RWPE2 (cell line): ENCODE measurements at regions not wholly inside any gene's neighbourhood (a gene's known extent, or its start where the extent isn't known, plus 50 kb on each side); places are given as distances from the start of the nearest gene placed in this dataset.
"Not testable (repeated sequence)": the region's sequence is repeated elsewhere in the genome, so short reads cannot be mapped to it uniquely, and the experiment has no call there.

Experiments used
- ATAC-seq: fragments of 200-7000 bp; cut with Tn5 transposase; 3 replicates; pipeline ENCODE4 v1.9.1; 2021; ENCODE audit warnings: low read depth
- DNase-seq: peaks from one replicate; pipeline ENCODE4 v3.0.0-alpha.2; 2020; ENCODE audit warnings: low spot score
- H3K27ac ChIP-seq: fragments of 450-650 bp; 2 replicates; pipeline ENCODE4 v1.5.1; 2017; ENCODE audit warnings: mild to moderate bottlenecking; ENCODE audit not compliant: poor library complexity, severe bottlenecking
- H3K27me3 ChIP-seq: fragments of 250-450 bp; sonication (Bioruptor Pico); 2 replicates; pipeline ENCODE4 v1.5.1; 2021; ENCODE audit warnings: mild to moderate bottlenecking, moderate library complexity; ENCODE audit not compliant: insufficient read depth, poor library complexity, severe bottlenecking
- H3K36me3 ChIP-seq: fragments of 250-450 bp; sonication (Bioruptor Pico); 2 replicates; pipeline ENCODE4 v1.5.1; 2020; ENCODE audit warnings: low read depth, mild to moderate bottlenecking, moderate library complexity
- H3K4me1 ChIP-seq: fragments of 250-450 bp; sonication (Bioruptor Pico); 2 replicates; pipeline ENCODE4 v1.5.1; 2021; ENCODE audit warnings: mild to moderate bottlenecking, moderate library complexity; ENCODE audit not compliant: insufficient read depth, poor library complexity, severe bottlenecking
- H3K4me3 ChIP-seq: fragments of 250-450 bp; sonication (Bioruptor Pico); 2 replicates; pipeline ENCODE4 v1.5.1; 2021; ENCODE audit warnings: mild to moderate bottlenecking, moderate library complexity; ENCODE audit not compliant: severe bottlenecking
- H3K9me3 ChIP-seq: fragments of 250-450 bp; sonication (Bioruptor Pico); 2 replicates; pipeline ENCODE4 v1.5.1; 2021; ENCODE audit warnings: mild to moderate bottlenecking, moderate library complexity; ENCODE audit not compliant: severe bottlenecking
- TF ChIP-seq, protein P1 (sequence below): fragments of 450-650 bp; IDR thresholded peaks from one replicate; pipeline ENCODE4 v1.5.1; 2017; ENCODE audit warnings: mild to moderate bottlenecking, moderate library complexity; ENCODE audit not compliant: poor library complexity, severe bottlenecking

DNA sequence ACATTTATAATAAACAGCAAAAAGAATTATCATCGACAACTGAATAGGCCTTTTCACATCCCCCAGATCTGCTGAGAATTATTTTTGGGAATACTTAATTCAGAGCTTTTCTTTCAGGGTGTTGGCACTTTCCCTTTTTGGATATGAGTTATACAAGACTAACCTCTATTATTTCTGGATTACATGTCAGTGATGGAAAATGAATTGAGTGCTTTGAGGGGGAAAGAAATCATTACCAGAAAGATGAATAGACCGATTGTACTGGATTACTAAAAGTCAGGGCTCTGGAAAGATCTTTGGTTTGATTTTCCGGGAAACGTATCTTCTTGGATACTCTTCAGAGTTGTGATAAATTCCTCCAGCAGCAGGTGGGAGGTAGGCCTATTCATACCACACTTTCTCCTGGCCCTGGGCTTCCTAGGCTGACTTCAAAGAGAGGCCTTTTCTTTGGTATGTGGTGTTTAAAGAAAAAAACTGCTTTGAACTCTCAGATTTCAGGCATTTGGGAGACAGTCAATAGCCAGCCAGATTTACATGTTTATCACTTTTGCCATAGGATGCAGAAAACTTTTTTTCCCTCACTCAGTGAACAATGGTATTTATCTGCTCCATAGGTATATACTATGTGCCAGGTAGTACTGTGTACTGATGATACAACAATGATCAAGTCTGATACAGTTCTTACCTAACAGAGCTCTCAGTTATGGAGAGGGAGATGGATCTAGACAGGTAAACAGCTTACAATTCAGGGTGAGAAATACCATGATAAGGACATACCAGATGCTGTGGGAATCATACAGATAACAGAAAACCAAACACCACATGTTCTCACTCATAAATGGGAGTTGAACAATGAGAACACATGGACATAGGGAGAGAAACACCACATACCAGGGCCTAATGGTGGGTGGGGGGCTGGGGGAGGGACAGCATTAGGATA lies 63.3 kb upstream of the ACTR3 start:
- H3K9me3 ChIP-seq = no peaks in the 10 kb centered on the region

DNA sequence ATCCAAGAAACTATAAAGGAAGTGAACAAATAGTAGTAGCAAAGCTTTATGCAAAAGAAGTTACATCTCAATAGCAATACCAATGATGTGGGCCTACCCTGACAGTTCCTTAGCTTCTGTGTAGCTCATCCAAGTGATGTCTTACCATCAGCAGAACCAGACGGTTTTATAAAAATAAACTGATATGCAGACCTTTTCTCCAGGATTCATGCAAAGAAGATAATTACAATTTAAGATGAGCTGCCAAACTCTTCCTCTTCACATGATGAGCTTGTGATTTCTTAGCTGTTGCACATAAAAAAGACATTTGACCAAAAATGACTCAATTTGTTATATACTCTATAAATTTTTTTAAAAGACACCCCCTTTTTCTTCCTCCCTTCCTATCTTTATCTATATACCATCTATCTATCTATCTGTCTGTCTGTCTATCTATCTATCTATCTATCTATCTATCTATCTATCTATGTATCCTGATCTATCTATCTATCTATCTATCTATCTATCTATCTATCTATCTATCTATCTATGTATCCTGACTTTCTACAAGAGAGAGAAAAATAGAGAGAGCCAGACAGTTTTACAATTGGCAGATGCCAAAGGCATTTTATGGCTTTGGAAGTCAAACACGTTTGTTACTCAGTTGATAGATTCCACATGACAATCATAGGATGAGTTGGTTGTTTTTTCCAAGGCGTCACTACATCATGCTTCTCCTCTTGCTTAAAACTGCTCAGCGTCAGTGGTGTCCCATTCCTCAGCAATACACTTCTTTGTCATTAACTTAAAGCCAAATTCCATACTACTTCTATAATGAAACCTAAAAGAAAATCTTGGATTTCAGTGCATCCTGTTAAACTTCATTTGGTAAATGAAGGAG lies 65.9 kb upstream of the ACTR3 start:
- Histone ChIP-seq H3K9me3 (no peaks in the 10 kb centered on the region), H3K4me3 (no peak overlapping the region), H3K27me3 (no peaks in the 10 kb centered on the region), H3K4me1 (peaks cover under 1% of the 10 kb centered on the region), H3K36me3 (no peaks in the 10 kb centered on the region), H3K27ac (no peak overlapping the region)
- ATAC-seq (no peak), DNase-seq (no peak)
- TF ChIP-seq, protein P1, sequence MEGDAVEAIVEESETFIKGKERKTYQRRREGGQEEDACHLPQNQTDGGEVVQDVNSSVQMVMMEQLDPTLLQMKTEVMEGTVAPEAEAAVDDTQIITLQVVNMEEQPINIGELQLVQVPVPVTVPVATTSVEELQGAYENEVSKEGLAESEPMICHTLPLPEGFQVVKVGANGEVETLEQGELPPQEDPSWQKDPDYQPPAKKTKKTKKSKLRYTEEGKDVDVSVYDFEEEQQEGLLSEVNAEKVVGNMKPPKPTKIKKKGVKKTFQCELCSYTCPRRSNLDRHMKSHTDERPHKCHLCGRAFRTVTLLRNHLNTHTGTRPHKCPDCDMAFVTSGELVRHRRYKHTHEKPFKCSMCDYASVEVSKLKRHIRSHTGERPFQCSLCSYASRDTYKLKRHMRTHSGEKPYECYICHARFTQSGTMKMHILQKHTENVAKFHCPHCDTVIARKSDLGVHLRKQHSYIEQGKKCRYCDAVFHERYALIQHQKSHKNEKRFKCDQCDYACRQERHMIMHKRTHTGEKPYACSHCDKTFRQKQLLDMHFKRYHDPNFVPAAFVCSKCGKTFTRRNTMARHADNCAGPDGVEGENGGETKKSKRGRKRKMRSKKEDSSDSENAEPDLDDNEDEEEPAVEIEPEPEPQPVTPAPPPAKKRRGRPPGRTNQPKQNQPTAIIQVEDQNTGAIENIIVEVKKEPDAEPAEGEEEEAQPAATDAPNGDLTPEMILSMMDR = no peak

More for the DNA sequence above, 63.3 kb upstream of the ACTR3 start:
- H3K4me1 ChIP-seq = no peaks in the 10 kb centered on the region
- TF ChIP-seq, protein P1 = no peak
- ATAC-seq = no peak
- no peak overlapping the region for H3K27ac ChIP-seq
- no peak overlapping the region for H3K4me3 ChIP-seq
- no peaks in the 10 kb centered on the region for H3K27me3 ChIP-seq
- H3K36me3 ChIP-seq = no peaks in the 10 kb centered on the region
- DNase-seq = no peak

DNA sequence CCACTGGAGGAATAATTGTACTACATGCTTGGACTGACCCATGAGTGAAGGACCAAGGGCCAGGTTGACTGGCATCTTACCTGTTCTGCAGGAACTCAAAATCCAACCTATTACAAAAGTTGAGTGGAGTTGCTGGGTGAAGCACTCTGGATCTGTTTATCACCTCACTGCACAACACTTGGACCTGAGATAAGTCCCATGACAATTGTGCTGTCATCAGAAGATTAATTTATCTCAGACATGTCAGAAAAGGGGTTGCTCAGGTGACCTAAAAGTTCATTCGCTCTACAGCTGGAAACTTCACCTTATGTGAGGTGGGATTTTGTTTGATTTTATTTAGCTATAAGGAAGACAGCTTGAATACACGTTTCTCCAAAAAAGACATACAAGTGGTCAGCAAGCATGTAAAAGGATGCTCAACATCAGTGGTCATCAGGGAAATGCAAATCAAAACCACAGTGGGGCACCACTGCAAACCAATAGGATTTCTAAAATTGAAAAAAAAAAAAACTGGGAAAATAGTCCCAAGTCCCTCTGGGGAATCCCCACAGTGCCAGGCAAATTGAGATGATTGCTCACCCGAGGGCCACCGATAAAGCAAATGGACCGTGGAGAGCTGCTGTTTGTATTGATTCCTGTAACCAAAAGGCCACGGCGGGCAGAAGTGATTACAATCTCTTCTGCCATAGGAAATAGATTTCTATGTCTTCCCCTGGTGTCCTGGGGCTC lies 65.8 kb upstream of the SLC35F5 start:
- Histone ChIP-seq H3K9me3 (no peaks in the 10 kb centered on the region), H3K4me1 (peaks cover 10% of the 10 kb centered on the region), H3K27ac (no peak overlapping the region), H3K4me3 (no peak overlapping the region), H3K27me3 (no peaks in the 10 kb centered on the region), H3K36me3 (no peaks in the 10 kb centered on the region)
- ATAC-seq (no peak), DNase-seq (no peak)
- TF ChIP-seq, protein P1 = no peak

DNA sequence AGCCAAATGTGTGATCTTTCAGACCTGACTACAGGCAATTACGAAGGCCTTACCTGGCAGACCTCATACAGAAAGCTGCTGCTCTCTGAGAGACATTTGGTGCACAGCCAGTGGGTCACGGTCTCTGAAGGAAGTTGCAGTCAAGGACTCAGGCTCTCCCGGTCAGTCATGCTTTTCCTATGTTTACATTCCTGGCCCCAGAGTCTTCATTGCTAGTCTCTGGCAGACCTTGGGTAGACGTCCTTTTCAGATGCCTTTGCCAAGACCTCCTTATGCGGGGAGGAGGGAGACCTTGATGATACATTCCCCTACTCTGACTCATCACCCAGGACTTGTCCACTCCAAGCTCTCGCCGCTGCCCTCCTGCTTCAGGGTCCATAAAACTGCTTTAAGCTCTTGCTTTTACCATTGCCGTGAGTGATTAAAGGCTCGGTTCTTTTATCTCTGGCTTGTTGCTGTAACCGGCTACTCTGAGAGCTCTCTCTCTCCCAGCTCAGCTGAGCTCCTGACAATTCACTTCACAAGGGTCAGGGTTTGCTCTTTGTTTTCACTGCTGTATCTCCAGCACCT lies 62.0 kb upstream of the SLC35F5 start:
- TF ChIP-seq, protein P1 = no peak
- peak; percentile 81 for DNase-seq
- Histone ChIP-seq H3K27me3 (no peaks in the 10 kb centered on the region), H3K4me3 (no peak overlapping the region), H3K9me3 (no peaks in the 10 kb centered on the region), H3K4me1 (peaks cover 15% of the 10 kb centered on the region), H3K36me3 (no peaks in the 10 kb centered on the region), H3K27ac (peak overlapping the region; percentile 52)
- ATAC-seq = peak; percentile 98

DNA sequence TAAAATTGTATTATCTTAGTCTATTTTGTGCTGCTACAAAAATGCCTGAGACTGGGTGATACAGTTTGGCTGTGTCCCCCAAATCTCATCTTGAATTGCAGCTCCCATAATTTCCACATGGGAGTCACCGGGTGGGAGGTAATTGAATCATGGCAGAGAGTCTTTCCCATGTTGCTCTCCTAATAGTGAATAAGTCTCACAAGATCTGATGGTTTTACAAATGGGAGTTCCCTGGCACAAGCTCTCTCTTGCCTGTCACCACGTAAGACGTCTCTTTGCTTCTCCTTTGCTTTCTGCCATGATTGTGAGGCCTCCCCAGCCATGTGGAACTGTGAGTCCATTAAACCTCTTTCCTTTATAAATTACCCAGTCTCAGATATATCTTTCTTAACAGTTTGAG lies 57.0 kb upstream of the SLC35F5 start:
- not testable (repeated sequence) for DNase-seq, ATAC-seq, H3K27ac ChIP-seq, H3K27me3 ChIP-seq, H3K9me3 ChIP-seq, H3K36me3 ChIP-seq, H3K4me3 ChIP-seq
- H3K4me1 ChIP-seq = peaks cover 10% of the 10 kb centered on the region
